Mesothelial cell of epicardium (in vitro differentiated cells): ENCODE measurements at regions not wholly inside any gene's neighbourhood (a gene's known extent, or its start where the extent isn't known, plus 50 kb on each side); places are given as distances from the start of the nearest gene placed in this dataset.

Experiments
- DNase-seq, 2 experiments: peaks; one replicate each; pipeline ENCODE4 v3.0.0; 2021; ENCODE audit warnings: low spot score in 2 of 2; ENCODE audit not compliant: unreplicated experiment in 2 of 2
- H3K27ac Mint-ChIP-seq: 2 replicates; pipeline ENCODE4 v1.8.0; 2021; ENCODE audit warnings: mixed read lengths
- H3K27me3 Mint-ChIP-seq: 2 replicates; pipeline ENCODE4 v1.8.0; 2021; ENCODE audit warnings: low read depth, mixed read lengths
- H3K36me3 Mint-ChIP-seq: 2 replicates; pipeline ENCODE4 v1.8.0; 2021; ENCODE audit warnings: mixed read lengths
- H3K4me1 Mint-ChIP-seq: 2 replicates; pipeline ENCODE4 v1.8.0; 2021; ENCODE audit warnings: mixed read lengths
- H3K4me3 Mint-ChIP-seq: 2 replicates; pipeline ENCODE4 v1.8.0; 2021; ENCODE audit warnings: mild to moderate bottlenecking, moderate library complexity, mixed read lengths
- H3K9me3 Mint-ChIP-seq: 2 replicates; pipeline ENCODE4 v1.8.0; 2021; ENCODE audit warnings: mixed read lengths
- CTCF ChIP-seq: fragments of 200-600 bp; sonication (generic); IDR thresholded peaks from one replicate; pipeline ENCODE4 v1.5.0; 2021; ENCODE audit warnings: antibody characterized with exemption; ENCODE audit not compliant: unreplicated experiment

- Mint-ChIP-seq H3K27me3 (no peaks in the 10 kb centered on the region), H3K4me1 (peaks cover 37% of the 10 kb centered on the region), H3K4me3 (no peak overlapping the region), H3K27ac (peak overlapping the region; percentile 20), H3K36me3 (peaks cover 3% of the 10 kb centered on the region), H3K9me3 (peaks cover 26% of the 10 kb centered on the region)
- no peak for TF ChIP-seq CTCF
- DNase-seq: no peak
Observed at GRCh38 chr20:12411246-12411940, 493.7 kb downstream of the BTBD3 start.

- Mint-ChIP-seq H3K4me1 (peaks cover 43% of the 10 kb centered on the region), H3K9me3 (peaks cover 14% of the 10 kb centered on the region), H3K4me3 (no peak overlapping the region), H3K27ac (no peak overlapping the region), H3K27me3 (no peaks in the 10 kb centered on the region), H3K36me3 (peaks cover 3% of the 10 kb centered on the region)
- TF ChIP-seq CTCF: no peak
- no peak for DNase-seq
Observed at GRCh38 chr20:12413116-12413515, 495.4 kb downstream of the BTBD3 start.

GRCh38 chr20:12414446-12415274 lies 497.0 kb downstream of the BTBD3 start:
- peaks cover 3% of the 10 kb centered on the region for H3K9me3 Mint-ChIP-seq
- no peaks in the 10 kb centered on the region for H3K27me3 Mint-ChIP-seq
- H3K4me3 Mint-ChIP-seq: no peak overlapping the region
- TF ChIP-seq CTCF: no peak
- DNase-seq: no peak
- peaks cover 47% of the 10 kb centered on the region for H3K4me1 Mint-ChIP-seq
- H3K27ac Mint-ChIP-seq: peak overlapping the region; percentile 68
- H3K36me3 Mint-ChIP-seq: no peaks in the 10 kb centered on the region

- DNase-seq: no peak
- no peaks in the 10 kb centered on the region for H3K9me3 Mint-ChIP-seq
- H3K27me3 Mint-ChIP-seq: no peaks in the 10 kb centered on the region
- peaks cover 46% of the 10 kb centered on the region for H3K4me1 Mint-ChIP-seq
- no peaks in the 10 kb centered on the region for H3K36me3 Mint-ChIP-seq
- H3K4me3 Mint-ChIP-seq: no peak overlapping the region
- TF ChIP-seq CTCF: no peak
- no peak overlapping the region for H3K27ac Mint-ChIP-seq
Observed at GRCh38 chr20:12416281-12416680, 498.6 kb downstream of the BTBD3 start.

GRCh38 chr20:12433724-12434123 lies 516.0 kb downstream of the BTBD3 start:
- DNase-seq: no peak
- Mint-ChIP-seq H3K27ac (no peak overlapping the region), H3K9me3 (no peaks in the 10 kb centered on the region), H3K4me1 (peaks cover 12% of the 10 kb centered on the region), H3K4me3 (no peak overlapping the region), H3K36me3 (no peaks in the 10 kb centered on the region), H3K27me3 (no peaks in the 10 kb centered on the region)
- no peak for TF ChIP-seq CTCF
